HT1080 (cell line): ENCODE measurements at regions not wholly inside any gene's neighbourhood (a gene's known extent, or its start where the extent isn't known, plus 50 kb on each side); places are given as distances from the start of the nearest gene placed in this dataset.

Experiments
- DNase-seq: peaks from one replicate; pipeline ENCODE4 v3.0.0-alpha.2; 2015; ENCODE audit warnings: low read depth

- DNase-seq, result no peak
These were observed 87.4 kb upstream of the COX10 start for GRCh38 chr17:13981881-13982280.

DNA sequence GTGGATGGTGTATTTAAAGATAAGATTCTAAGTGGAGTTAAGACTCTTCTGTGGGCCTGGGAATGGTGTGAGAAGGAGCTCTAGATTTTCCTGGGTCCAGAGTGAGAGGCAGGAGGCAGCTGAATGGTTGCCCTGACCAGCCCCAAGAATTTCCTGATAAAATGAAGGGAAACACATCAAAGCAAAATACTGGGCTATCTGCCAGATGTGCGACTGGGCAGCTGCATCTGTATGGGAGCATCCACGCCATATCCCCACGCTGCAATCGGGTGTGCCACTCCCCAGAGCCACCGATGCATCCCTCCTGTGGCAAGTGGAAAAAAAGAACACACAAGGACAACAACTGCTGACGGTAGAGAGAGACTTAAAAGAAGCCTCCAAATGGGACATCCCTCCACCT lies 84.3 kb upstream of the COX10 start:
- DNase-seq, result no peak

- no peak for DNase-seq
These were observed 82.4 kb upstream of the COX10 start for GRCh38 chr17:13986855-13987254.

- no peak for DNase-seq
These were observed 80.2 kb upstream of the COX10 start for GRCh38 chr17:13989138-13989537.

GRCh38 chr17:13993106-13993505 lies 76.2 kb upstream of the COX10 start:
- DNase-seq, result no peak

DNA sequence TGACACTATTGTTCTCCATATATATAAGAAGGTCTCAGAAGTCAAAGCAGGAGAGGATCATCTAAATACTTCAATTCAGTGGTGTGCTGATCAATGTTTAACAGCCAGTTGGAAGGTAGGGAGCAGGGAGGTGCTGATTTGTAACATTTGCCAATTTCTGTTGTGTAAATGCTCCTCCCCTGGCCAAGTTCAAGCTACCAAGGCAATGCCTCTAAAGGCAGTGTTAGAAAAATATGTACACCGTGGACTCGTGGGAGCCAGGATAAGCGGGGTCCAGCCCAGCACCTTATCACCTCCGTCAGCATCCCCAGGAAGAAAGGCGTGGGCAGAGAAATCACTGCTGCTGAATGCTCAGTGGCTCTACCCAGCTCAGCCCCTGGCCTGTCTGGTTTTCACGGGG lies 75.3 kb upstream of the COX10 start:
- no peak for DNase-seq

GRCh38 chr17:13995856-13996271 lies 73.4 kb upstream of the COX10 start:
- DNase-seq, result no peak

DNA sequence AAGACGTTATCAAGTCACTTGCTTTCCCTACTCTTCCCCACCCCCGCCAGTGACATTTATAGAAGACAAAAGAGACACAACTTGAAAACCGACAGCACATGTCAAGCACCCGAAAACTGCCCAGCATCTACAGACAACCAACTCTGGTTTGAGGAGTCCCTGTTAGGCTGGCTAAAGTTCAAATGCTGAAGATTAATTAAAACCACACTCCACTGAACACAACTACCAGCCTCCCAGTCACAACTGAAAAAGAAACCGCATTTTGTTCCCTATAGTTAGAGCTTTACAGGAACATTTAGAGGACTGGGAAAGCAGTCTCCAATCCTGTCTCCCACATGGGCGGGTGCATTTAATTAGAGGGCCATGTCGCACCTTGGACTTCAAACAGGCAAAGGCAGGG lies 73.0 kb upstream of the COX10 start:
- DNase-seq, result no peak

DNA sequence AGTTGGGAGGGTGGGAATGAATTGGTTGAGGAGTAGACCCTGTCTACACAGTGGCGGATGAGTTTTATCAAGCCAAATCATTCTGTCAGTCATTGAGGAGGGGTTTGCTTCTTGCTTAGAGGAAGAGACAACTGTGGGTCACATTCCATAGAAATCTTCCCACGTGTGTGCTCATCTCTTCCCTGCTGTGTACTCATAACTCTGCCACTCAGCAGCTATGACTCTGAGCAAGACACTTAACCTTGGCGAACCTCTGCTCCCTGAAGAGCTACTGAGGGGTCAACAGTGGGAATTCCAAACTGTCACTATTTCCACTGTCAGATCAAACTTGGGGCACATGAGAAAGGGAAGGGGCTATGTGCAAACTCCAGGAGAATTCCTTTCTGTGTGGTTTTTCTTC lies 72.6 kb upstream of the COX10 start:
- DNase-seq, result no peak

DNA sequence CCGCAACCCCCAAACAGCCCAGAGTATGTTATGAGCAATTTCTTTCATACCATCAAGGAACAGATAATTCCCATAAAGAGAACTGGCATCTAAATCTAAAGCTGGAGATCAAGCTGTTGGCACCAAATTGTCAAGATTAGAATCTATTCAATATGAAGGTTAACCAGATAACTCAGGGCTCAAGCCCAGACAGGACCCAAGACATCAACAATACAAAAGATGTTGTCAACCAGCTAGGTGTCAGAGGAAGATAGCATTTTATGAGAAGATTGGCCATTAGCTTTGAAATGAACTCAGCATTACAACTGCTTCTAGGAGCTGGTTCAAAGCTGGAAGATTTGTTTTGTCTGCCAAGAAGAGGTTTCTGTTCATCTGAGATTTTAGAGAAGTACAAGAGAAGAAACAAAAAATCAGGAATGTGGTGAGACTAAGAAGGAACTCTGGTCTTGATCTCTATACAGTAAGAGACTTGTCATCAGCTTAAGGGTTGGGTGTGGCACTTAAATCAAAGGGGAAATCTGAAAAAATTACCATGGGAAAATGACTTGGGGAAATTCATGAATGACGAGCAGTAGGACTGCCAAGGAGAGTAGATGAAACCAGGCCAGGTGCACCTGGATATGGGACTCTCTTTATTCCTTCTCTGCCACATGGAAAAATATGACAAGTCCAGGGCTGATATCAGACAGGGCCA lies 64.2 kb upstream of the COX10 start:
- peak; percentile 29 for DNase-seq

GRCh38 chr17:14006249-14006942 lies 62.9 kb upstream of the COX10 start:
- no peak for DNase-seq

DNA sequence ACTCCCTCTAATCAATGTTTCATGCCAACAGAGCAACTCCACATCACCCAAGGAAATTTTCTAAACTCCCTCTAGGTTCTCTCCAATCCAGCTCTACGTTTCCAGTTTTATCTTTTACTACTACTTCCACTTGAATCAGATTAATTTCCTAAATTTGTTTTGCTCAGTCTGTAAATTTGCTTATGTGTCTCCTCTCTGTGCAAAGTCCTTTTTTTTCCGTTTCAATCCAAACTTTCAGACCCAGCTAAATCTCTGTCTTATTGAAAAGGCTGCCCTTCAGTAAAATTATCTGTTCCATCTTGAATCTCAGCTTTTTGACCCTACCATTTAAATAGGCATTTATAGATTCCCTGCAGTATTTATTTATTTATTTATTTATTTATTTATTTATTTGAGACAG lies 61.4 kb upstream of the COX10 start:
- no peak for DNase-seq

- no peak for DNase-seq
These were observed 58.1 kb upstream of the COX10 start for GRCh38 chr17:14011036-14011692.

DNA sequence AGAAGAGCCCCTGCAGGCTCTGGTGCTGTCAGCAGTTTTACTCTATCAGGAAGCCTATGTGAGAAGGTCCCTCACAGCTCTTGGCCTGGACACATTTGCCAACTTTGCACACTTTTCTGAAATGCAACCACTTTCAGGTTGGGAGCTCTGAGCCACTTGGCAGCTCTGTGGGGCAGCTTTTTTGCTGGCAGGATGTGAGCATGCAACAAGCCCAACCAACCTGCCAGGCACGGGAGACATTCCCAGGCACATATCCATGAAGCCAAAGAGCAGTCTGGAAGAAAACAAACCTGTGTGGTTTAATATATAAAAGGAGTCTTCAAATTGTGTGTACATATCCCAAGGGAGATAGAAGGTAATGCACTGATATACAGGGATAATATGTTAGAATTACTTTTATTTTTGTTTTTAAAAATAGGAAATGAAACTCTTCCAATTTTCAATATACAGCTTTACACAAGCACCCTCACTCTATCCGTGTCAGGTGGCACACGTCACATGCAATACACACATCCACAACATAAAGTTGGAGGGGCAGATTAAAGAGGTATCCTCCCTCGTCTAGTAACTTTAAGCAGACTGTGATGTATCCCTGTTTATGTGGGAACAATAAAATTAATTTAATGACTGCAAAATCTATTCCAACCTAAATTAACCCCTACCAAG lies 57.4 kb upstream of the COX10 start:
- DNase-seq, result no peak

- DNase-seq, result no peak
These were observed 54.6 kb upstream of the COX10 start for GRCh38 chr17:14014657-14015056.

DNA sequence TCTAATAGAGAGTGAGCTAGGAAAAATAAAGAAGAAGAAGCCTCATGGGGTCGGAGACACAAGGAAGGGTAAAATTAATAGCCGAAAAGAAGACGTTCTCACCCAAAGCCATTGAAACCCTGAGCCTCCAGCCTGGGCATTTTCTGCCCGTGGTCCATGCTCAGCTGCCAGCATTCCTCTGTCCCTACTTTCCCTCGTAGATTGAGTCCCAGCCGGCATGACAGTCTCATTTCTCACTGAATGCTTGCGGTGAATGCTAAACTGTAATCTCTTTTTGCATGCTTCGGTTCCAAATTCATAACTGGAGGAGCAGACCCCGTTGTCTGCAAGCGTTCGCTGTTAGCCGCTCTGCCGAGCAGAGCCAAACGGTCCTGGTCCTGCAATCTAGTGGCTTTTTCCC lies 54.0 kb upstream of the COX10 start:
- no peak for DNase-seq

GRCh38 chr17:14016858-14017257 lies 52.4 kb upstream of the COX10 start:
- no peak for DNase-seq

DNA sequence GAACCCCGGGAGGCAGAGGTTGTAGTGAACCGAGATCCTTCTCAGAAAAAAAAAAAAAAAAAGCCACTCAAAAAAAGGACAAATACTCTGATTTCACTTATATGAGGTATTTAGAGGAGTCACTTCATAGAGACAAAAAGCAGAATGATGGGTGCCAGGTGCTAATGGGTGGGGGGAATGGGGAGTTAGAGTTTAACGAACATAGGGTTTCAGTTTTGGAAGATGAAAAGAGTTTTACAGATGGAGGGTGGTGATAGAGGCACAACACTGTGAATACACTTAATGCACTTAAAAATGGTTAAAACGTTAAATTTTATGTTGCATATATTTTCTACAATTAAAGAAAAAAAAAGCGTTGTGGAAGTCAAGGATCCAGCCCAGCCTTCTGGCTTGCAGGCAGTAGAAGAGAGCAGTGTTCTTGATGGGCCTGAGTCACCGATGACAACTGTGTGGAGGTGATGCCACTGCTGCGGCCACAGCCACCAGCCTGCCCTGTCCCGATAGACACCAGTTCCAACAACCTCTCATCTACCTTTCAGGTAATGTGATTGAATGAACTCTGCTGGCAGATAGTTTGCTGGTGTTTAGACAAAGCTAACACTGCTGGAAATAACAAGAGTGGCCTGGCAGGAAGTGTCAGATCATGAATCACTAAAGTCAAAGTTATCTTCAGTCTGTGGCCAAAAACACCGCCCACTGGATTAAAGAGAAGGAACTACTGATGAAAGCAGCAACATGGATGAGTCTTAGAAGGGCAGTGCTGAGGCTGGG lies 49.9 kb upstream of the COX10 start:
- peak; percentile 74 for DNase-seq
